ENCODE measurements at regions not wholly inside any gene's neighbourhood (a gene's known extent, or its start where the extent isn't known, plus 50 kb on each side); places are given as distances from the start of the nearest gene placed in this dataset.

DNA sequence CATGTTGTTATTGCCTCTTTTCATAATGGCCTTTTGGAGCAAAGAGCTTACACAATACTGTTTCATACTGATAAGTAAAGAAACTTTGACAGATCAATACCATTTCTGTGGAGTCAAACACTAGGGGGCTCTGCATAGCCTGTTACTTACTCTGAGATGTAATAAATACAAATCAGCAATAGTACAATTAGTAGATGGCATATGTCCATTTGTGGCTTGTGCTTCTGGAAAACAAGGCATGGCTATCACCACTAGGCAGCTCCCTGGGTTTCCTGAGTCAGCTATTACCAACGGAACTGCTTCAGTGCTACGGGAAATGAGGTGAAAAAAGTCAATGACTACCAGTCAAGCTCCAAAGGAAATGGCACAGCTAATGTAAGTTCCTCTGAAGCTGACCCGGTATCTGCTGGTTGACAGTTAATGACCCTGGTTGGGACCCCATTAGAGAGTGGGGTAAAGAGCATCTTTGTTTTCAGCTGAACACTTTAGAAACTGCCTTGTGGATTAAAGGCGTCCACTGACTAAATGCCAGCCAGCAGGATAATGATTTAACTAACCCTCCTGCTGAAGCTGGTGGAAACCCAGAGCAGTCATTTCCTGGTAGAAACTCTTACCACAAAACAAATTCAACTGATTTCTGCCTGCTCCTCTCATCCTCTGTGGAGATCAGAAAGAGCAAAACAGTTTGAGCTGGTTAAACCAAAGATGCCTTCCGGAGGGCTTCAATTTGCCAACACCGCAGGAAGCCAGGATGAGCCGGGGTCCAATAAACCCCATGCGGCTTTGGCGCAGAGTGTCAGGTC, 69.0 kb upstream of the FAM169A start:
- Histone ChIP-seq H3K4me1 (peaks cover 0 to 25% (median 0%) of the 10 kb centered on the region in 10 experiments; a peak in 7 of 20 replicates), H3K27me3 (no peaks in the 10 kb centered on the region), H3K36me3 (no peaks in the 10 kb centered on the region), H3K27ac (peak overlapping the region in 1 of 11 experiments; percentile 42; a peak in 1 of 22 replicates), H3K4me2 (peak overlapping the region in 3 of 11 experiments; percentile 32 to 41 (median 41); a peak in 5 of 22 replicates), H3K9me3 (replicated peaks in 1 of 11) (no peaks in the 10 kb centered on the region), H3K4me3 (no peak overlapping the region), H3K9ac (no peak overlapping the region), H4K20me1 (no peaks in the 10 kb centered on the region)
- TF ChIP-seq Cebpa-rat (IDR thresholded peaks at IDR 0.05): no peak

DNA sequence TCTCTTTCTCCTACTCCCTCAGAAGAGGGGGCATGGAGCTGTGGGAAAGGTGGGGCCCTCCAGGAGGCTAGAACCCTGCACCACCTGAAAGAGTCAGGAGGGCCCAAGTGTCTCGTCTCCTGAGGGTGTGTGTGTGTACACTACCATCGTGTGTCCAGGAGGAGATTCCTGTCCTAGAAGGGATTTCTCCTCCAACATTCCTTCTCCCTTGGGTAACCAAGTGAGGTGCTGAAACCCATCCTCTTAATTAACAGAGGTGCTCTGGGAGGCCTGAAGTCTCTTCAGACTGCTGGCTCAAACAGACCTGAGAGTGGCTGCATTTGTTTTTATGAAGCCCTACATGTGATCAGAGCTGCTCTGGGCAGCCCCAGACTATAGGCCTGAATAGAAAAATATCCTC, 61.1 kb upstream of the FAM169A start:
- no peaks in the 10 kb centered on the region for H3K9me3 ChIP-seq (replicated peaks in 1 of 11)
- TF ChIP-seq Cebpa-rat (IDR thresholded peaks at IDR 0.05): no peak
- H3K27ac ChIP-seq: no peak overlapping the region
- no peak overlapping the region for H3K4me2 ChIP-seq
- no peaks in the 10 kb centered on the region for H3K27me3 ChIP-seq
- no peak overlapping the region for H3K4me3 ChIP-seq
- H3K9ac ChIP-seq: no peak overlapping the region
- H3K4me1 ChIP-seq: no peaks in the 10 kb centered on the region
- no peaks in the 10 kb centered on the region for H4K20me1 ChIP-seq
- H3K36me3 ChIP-seq: no peaks in the 10 kb centered on the region

DNA sequence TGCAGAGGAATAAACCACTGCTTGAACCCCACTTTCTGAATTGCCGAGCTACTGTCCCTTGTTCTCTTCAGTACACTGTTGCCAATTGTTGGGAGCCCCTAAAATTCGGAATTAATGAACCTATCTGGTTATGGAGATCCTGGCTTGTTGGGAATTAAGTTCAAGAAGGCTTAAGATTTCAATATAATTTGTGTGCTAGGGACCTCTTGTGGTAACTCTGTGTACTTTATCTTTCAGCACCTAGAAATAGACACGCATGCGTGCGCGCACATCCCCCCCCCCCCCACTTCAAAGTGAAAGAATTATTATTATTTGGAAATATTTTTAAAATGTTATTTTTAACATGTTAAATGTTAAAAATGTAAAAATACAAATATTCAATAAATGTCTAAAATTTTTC, 53.3 kb upstream of the FAM169A start:
- H3K9me3 ChIP-seq (replicated peaks in 1 of 11): no peaks in the 10 kb centered on the region
- H3K4me2 ChIP-seq: no peak overlapping the region
- H4K20me1 ChIP-seq: no peaks in the 10 kb centered on the region
- no peak overlapping the region for H3K9ac ChIP-seq
- H3K27me3 ChIP-seq: no peaks in the 10 kb centered on the region
- TF ChIP-seq Cebpa-rat (IDR thresholded peaks at IDR 0.05): no peak
- no peak overlapping the region for H3K4me3 ChIP-seq
- H3K27ac ChIP-seq: no peak overlapping the region
- no peaks in the 10 kb centered on the region for H3K4me1 ChIP-seq
- H3K36me3 ChIP-seq: no peaks in the 10 kb centered on the region

DNA sequence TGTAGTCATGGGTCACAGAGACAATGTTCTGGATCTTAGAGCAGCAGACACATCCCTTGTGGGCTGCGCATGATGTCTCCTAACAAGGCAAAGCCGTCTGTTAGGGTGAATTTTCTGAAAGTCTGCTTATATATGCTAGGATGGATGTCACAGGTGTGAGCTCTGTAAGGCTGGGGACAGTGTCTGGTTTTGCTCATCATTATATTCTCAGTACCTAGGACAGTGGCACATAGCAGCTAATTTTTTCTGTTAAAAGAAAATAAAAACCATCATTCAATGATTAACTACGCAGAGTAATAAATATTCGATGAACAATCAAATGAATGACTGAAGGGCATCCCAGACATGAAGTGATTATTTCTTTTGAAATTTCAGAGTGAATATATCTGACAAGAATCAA, 52.9 kb upstream of the FAM169A start:
- no peak for TF ChIP-seq Cebpa-rat (IDR thresholded peaks at IDR 0.05)
- no peak overlapping the region for H3K9ac ChIP-seq
- H3K27me3 ChIP-seq: no peaks in the 10 kb centered on the region
- H3K4me2 ChIP-seq: no peak overlapping the region
- H3K9me3 ChIP-seq (replicated peaks in 1 of 11): no peaks in the 10 kb centered on the region
- no peaks in the 10 kb centered on the region for H4K20me1 ChIP-seq
- H3K4me1 ChIP-seq: no peaks in the 10 kb centered on the region
- no peak overlapping the region for H3K27ac ChIP-seq
- no peak overlapping the region for H3K4me3 ChIP-seq
- H3K36me3 ChIP-seq: no peaks in the 10 kb centered on the region

DNA sequence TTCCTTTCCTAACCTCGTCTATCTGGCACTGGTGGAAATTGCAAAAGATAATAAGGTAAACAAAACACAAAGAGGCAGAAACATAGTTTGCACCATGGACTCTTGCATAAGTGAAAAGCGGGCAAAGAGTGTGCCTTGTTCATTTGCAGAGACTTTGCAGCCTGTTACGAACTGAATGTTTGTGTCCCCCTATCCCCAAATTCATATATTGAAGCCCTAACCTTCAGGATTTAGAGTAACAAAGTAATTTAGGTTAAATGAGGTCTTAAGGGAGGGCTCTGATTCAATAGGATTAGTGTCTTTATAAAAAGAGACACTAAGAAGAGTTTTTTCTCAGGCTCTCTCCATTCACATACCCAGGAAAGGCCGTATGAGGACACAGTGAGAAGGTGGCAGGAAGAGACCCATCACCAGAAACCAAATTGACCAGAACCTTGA, 52.1 kb upstream of the FAM169A start:
- H3K4me3 ChIP-seq: no peak overlapping the region
- no peak overlapping the region for H3K9ac ChIP-seq
- no peaks in the 10 kb centered on the region for H3K4me1 ChIP-seq
- TF ChIP-seq Cebpa-rat (IDR thresholded peaks at IDR 0.05): no peak
- H3K27me3 ChIP-seq: no peaks in the 10 kb centered on the region
- H3K4me2 ChIP-seq: no peak overlapping the region
- no peaks in the 10 kb centered on the region for H3K9me3 ChIP-seq (replicated peaks in 1 of 11)
- H3K27ac ChIP-seq: no peak overlapping the region
- no peaks in the 10 kb centered on the region for H3K36me3 ChIP-seq
- H4K20me1 ChIP-seq: no peaks in the 10 kb centered on the region

DNA sequence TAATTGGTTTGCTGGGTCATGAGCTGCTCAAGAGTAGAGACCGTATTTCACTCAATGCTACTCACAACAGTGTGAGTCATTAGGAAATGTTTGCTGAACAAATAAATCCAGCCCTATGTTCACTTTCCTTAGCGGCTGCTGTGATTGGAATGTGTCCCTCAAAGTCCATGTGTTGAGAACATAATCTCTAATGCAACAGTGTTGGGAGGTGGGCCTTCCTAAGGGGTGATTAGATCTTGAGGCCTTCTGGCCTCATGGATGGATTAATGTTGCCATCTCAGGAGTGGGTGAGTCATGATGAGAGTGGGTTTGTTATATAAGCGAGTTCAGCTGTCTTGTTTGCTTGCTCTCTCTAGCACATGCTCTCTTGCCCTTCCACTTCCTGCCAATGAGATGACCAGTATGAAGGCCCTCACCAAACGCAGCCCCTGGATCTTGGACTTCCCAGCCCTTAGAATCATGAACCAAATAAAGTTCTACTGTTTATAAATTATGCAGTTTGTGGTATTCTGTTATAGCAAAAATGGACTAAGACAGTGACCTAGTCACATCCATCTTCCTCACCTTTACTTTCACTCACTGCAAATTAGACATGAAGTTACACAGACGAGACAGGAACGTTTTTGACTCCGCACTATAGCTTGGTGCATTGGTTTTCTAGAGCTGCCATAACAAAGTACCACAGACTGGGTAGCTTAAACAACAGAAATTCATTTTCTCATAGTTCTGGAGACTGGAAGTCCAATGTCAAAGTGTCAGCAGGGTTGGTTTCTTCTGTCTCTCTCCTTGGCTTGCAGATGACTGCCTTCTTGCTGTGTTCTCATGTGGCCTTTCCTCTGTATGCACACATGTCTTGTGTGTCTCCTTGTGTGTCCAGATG, 50.9 kb upstream of the FAM169A start:
- TF ChIP-seq Cebpa-rat (IDR thresholded peaks at IDR 0.05): no peak
- no peaks in the 10 kb centered on the region for H3K36me3 ChIP-seq
- H3K27me3 ChIP-seq: no peaks in the 10 kb centered on the region
- no peaks in the 10 kb centered on the region for H3K9me3 ChIP-seq (replicated peaks in 1 of 11)
- H4K20me1 ChIP-seq: no peaks in the 10 kb centered on the region
- H3K4me1 ChIP-seq: no peaks in the 10 kb centered on the region
- no peak overlapping the region for H3K9ac ChIP-seq
- no peak overlapping the region for H3K4me2 ChIP-seq
- H3K27ac ChIP-seq: no peak overlapping the region
- no peak overlapping the region for H3K4me3 ChIP-seq
